MM.1S (cell line): ENCODE measurements at regions not wholly inside any gene's neighbourhood (a gene's known extent, or its start where the extent isn't known, plus 50 kb on each side); places are given as distances from the start of the nearest gene placed in this dataset.

ENCODE experiments used
- DNase-seq: peaks from one replicate; pipeline ENCODE4 v3.0.0-alpha.2; 2015
- H2AFZ ChIP-seq: fragments of 300-600 bp; sonication (generic); 2 replicates; pipeline ENCODE4 v1.6.0; 2016; ENCODE audit warnings: antibody characterized with exemption, low read length
- H3F3A ChIP-seq: fragments of 300-600 bp; sonication (generic); 2 replicates; pipeline ENCODE4 v1.6.1; 2016; ENCODE audit warnings: mild to moderate bottlenecking, antibody characterized with exemption, low read length, moderate library complexity, mixed read lengths; ENCODE audit not compliant: insufficient read depth
- H3K27ac ChIP-seq: fragments of 300-600 bp; sonication (generic); 2 replicates; pipeline ENCODE4 v1.5.1; 2016; ENCODE audit warnings: mild to moderate bottlenecking, low read length
- H3K27me3 ChIP-seq: fragments of 300-600 bp; sonication (generic); replicated peaks from 2 replicates; pipeline ENCODE4 v1.6.0; 2016; ENCODE audit warnings: low read length; ENCODE audit not compliant: insufficient read depth
- H3K36me3 ChIP-seq: fragments of 300-600 bp; sonication (generic); replicated peaks from 2 replicates; pipeline ENCODE4 v1.6.1; 2016; ENCODE audit warnings: mild to moderate bottlenecking, low read length, mixed read lengths; ENCODE audit not compliant: insufficient read depth
- H3K4me1 ChIP-seq: fragments of 300-600 bp; sonication (generic); 2 replicates; pipeline ENCODE4 v1.6.1; 2016; ENCODE audit warnings: low read length, mixed read lengths
- H3K4me2 ChIP-seq: fragments of 300-600 bp; sonication (generic); 2 replicates; pipeline ENCODE4 v1.6.0; 2016; ENCODE audit warnings: low read depth, low read length
- H3K4me3 ChIP-seq: fragments of 300-600 bp; sonication (generic); 2 replicates; pipeline ENCODE4 v1.5.1; 2016; ENCODE audit warnings: low read length, mixed read lengths
- H3K79me2 ChIP-seq: fragments of 300-600 bp; sonication (generic); 2 replicates; pipeline ENCODE4 v1.6.1; 2016; ENCODE audit warnings: mixed run types, low read length, mixed read lengths
- H3K9ac ChIP-seq: fragments of 300-600 bp; sonication (generic); 2 replicates; pipeline ENCODE4 v1.6.1; 2016; ENCODE audit warnings: low read length, mixed read lengths
- H3K9me2 ChIP-seq: fragments of 300-600 bp; sonication (generic); replicated peaks from 2 replicates; pipeline ENCODE4 v1.6.1; 2016; ENCODE audit warnings: mild to moderate bottlenecking, low read length, mixed read lengths; ENCODE audit not compliant: insufficient read depth
- H3K9me3 ChIP-seq: fragments of 300-600 bp; sonication (generic); replicated peaks from 2 replicates; pipeline ENCODE4 v1.6.1; 2016; ENCODE audit warnings: mild to moderate bottlenecking, low read length, mixed read lengths; ENCODE audit not compliant: insufficient read depth
- H4K20me1 ChIP-seq: fragments of 300-600 bp; sonication (generic); 2 replicates; pipeline ENCODE4 v1.6.1; 2016; ENCODE audit warnings: mild to moderate bottlenecking, low read length, moderate library complexity, mixed read lengths; ENCODE audit not compliant: insufficient read depth
- EZH2 ChIP-seq: fragments of 300-600 bp; sonication (generic); optimal IDR thresholded peaks from 2 replicates; pipeline ENCODE3; 2017; ENCODE audit warnings: low read depth, mild to moderate bottlenecking, antibody characterized with exemption, low read length, mixed read lengths
- EZH2phosphoT487 ChIP-seq: fragments of 300-600 bp; sonication (generic); IDR thresholded peaks from 2 replicates; pipeline ENCODE4 v1.6.1; 2018; ENCODE audit warnings: antibody characterized with exemption, low read length
- TF ChIP-seq, protein P1 (sequence below): fragments of 300-600 bp; sonication (generic); IDR thresholded peaks from 2 replicates; pipeline ENCODE4 v1.5.1; 2016; ENCODE audit warnings: antibody characterized with exemption, low read length, mixed read lengths

DNA sequence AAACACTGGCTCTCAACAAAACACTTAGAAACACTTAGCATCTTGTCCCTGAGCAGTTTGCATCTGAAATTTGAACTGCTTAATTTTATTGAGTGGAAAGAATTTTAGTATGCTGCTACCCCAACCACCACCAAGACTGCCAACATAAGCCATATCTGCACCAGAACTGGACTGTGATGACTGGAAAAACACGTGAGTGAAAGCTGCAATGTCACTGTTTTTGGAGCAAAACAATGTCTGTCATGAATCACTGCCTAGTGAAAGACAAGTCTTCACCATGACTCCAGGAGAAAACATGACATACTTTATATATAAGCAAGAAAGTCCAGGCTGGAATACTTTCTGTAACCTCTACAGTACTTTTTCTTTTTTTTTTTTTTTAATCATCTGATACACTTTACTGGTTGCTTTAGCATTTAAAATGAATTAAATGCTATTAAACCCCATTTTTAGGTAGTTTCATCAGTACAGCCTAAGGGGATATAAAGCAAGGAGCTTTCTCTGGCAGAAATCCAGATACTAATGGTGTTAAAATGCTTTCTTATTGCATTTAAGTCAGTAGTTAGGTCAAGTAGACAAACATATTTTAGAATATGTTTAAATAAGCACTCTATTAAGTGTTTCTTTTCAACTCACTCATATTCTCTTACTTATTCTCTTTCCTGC lies 2129.4 kb upstream of the PIK3C3 start:
- no peak overlapping the region for H3K4me3 ChIP-seq
- no peak for DNase-seq
- no peaks in the 10 kb centered on the region for H3K9me3 ChIP-seq
- no peaks in the 10 kb centered on the region for H3K4me1 ChIP-seq
- H3K4me2 ChIP-seq, result no peak overlapping the region
- no peaks in the 10 kb centered on the region for H3K36me3 ChIP-seq
- H2AFZ ChIP-seq, result no peak overlapping the region
- H3K9me2 ChIP-seq, result no peaks in the 10 kb centered on the region
- no peak overlapping the region for H3K27ac ChIP-seq
- no peaks in the 10 kb centered on the region for H3F3A ChIP-seq
- H3K9ac ChIP-seq, result no peak overlapping the region
- no peak for TF ChIP-seq EZH2phosphoT487
- no peaks in the 10 kb centered on the region for H4K20me1 ChIP-seq
- H3K79me2 ChIP-seq, result no peaks in the 10 kb centered on the region
- no peaks in the 10 kb centered on the region for H3K27me3 ChIP-seq

DNA sequence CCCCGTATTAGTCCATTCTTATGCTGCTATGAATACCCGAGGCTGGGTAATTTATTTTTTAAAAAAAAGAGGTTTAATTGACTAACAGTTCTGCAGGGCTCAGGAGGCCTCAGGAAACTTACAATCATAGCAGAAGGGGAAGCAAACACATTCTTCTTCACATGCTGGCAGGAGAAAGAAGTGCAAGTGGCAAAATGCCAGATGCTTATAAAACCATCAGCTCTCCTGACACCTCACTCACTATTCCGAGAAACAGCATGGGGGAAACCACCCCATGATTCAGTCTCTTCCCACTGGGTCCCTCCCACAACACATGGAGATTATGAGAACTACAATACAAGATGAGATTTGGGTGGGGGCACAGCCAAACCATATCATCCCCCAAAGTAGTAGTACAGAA lies 2148.5 kb upstream of the PIK3C3 start:
- H3K36me3 ChIP-seq, result no peaks in the 10 kb centered on the region
- H3F3A ChIP-seq, result peaks cover 10% of the 10 kb centered on the region
- no peak overlapping the region for H3K4me3 ChIP-seq
- TF ChIP-seq, protein P1, sequence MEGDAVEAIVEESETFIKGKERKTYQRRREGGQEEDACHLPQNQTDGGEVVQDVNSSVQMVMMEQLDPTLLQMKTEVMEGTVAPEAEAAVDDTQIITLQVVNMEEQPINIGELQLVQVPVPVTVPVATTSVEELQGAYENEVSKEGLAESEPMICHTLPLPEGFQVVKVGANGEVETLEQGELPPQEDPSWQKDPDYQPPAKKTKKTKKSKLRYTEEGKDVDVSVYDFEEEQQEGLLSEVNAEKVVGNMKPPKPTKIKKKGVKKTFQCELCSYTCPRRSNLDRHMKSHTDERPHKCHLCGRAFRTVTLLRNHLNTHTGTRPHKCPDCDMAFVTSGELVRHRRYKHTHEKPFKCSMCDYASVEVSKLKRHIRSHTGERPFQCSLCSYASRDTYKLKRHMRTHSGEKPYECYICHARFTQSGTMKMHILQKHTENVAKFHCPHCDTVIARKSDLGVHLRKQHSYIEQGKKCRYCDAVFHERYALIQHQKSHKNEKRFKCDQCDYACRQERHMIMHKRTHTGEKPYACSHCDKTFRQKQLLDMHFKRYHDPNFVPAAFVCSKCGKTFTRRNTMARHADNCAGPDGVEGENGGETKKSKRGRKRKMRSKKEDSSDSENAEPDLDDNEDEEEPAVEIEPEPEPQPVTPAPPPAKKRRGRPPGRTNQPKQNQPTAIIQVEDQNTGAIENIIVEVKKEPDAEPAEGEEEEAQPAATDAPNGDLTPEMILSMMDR, result no peak
- no peak for TF ChIP-seq EZH2
- no peak for TF ChIP-seq EZH2phosphoT487
- H3K9me3 ChIP-seq, result no peaks in the 10 kb centered on the region
- H3K4me2 ChIP-seq, result no peak overlapping the region
- no peak overlapping the region for H3K27ac ChIP-seq
- H3K4me1 ChIP-seq, result no peaks in the 10 kb centered on the region
- H3K9me2 ChIP-seq, result no peaks in the 10 kb centered on the region
- H3K79me2 ChIP-seq, result no peaks in the 10 kb centered on the region
- no peak overlapping the region for H2AFZ ChIP-seq
- H4K20me1 ChIP-seq, result no peaks in the 10 kb centered on the region
- no peak overlapping the region for H3K9ac ChIP-seq
- no peaks in the 10 kb centered on the region for H3K27me3 ChIP-seq
- no peak for DNase-seq

DNA sequence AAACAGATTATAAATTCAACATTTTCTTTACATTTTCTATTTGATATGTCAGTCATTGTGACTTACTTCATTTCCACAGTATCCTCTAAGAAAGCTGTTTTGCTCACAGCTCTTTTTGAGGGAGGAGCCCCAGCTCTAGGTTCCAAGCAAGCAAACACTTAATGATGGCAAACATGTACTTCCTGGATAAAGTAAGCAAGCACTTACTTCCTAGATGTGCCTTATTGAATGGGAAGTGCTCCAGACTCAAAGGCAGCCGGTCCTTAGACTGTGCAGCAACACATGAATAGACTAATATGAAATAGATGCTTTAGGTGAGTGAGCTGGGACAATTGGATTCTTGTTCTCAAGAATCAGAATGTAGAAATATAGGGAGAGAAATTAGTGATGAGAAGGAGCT lies 2149.8 kb upstream of the PIK3C3 start:
- Histone ChIP-seq H3K9me2 (no peaks in the 10 kb centered on the region), H3F3A (peaks cover 15% of the 10 kb centered on the region), H3K4me2 (no peak overlapping the region), H3K27ac (no peak overlapping the region), H3K4me3 (no peak overlapping the region), H3K79me2 (no peaks in the 10 kb centered on the region), H3K36me3 (no peaks in the 10 kb centered on the region), H3K4me1 (no peaks in the 10 kb centered on the region), H2AFZ (no peak overlapping the region), H3K9me3 (no peaks in the 10 kb centered on the region), H4K20me1 (no peaks in the 10 kb centered on the region), H3K9ac (no peak overlapping the region), H3K27me3 (no peaks in the 10 kb centered on the region)
- DNase-seq, result no peak
- TF ChIP-seq, protein P1, result no peak

DNA sequence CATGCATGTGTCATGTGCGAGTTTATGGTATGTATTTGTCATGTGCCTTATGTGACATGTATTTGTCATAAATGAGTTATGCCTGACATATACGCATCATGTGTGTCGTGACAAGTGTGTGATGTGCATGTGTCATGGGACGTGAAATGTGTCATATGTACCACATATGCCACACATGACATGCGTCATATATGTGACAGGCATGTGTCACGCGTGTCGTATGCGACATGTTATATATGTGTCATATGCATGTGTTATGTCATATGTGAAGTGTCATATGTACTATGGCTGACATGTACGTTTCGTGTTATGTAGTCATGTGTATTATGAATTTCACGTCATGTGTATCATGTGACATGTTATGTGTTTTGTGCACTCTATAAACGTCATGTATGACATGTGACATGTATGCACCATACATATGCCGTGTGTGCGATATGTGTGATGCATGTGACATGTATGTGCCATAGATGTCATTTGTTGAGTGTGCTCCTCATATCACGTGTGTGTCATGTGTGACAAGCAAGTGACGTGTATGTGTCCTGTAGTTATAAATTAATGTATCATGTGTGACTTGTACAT lies 2152.3 kb upstream of the PIK3C3 start:
- TF ChIP-seq EZH2phosphoT487 (no peak), EZH2 (no peak)
- TF ChIP-seq, protein P1, result no peak
- no peak overlapping the region for H3K27ac ChIP-seq
- no peak for DNase-seq
- no peaks in the 10 kb centered on the region for H3K79me2 ChIP-seq
- no peaks in the 10 kb centered on the region for H3K4me1 ChIP-seq
- H3F3A ChIP-seq, result peaks cover 15% of the 10 kb centered on the region
- H3K9me2 ChIP-seq, result no peaks in the 10 kb centered on the region
- H3K36me3 ChIP-seq, result no peaks in the 10 kb centered on the region
- no peak overlapping the region for H3K4me3 ChIP-seq
- no peaks in the 10 kb centered on the region for H3K9me3 ChIP-seq
- H3K9ac ChIP-seq, result no peak overlapping the region
- no peak overlapping the region for H2AFZ ChIP-seq
- H3K27me3 ChIP-seq, result no peaks in the 10 kb centered on the region
- H4K20me1 ChIP-seq, result no peaks in the 10 kb centered on the region
- no peak overlapping the region for H3K4me2 ChIP-seq
